Kidney (tissue), 13 donors: ENCODE measurements at regions not wholly inside any gene's neighbourhood (a gene's known extent, or its start where the extent isn't known, plus 50 kb on each side); places are given as distances from the start of the nearest gene placed in this dataset.
"Not testable (repeated sequence)": the region's sequence is repeated elsewhere in the genome, so short reads cannot be mapped to it uniquely, and the experiment has no call there.

Source experiments
- DNase-seq, 5 donors: peaks; one replicate each; pipeline ENCODE4 v3.0.0-alpha.2; 2013 to 2020
- FAIRE-seq: peaks from 2 replicates; lab custom pipeline; 2012; peaks lifted over from hg19 to GRCh38; lab: Jason Lieb, UNC
- H3K27ac ChIP-seq, 2 donors: one replicate each; pipeline ENCODE4 v1.7.0; 2013; ENCODE audit warnings: low read depth in 2 of 2, low read length in 2 of 2, inconsistent platforms in 1 of 2
- H3K27me3 ChIP-seq: one replicate; pipeline ENCODE4 v1.7.1; 2013; ENCODE audit warnings: low read length, inconsistent platforms; ENCODE audit not compliant: control insufficient read depth, insufficient read depth
- H3K36me3 ChIP-seq, 3 donors: one replicate each; pipeline versions ENCODE4 v1.7.0 to v1.7.1; 2013; ENCODE audit warnings: low read length in 3 of 3, control low read depth in 1 of 3, inconsistent platforms in 1 of 3; ENCODE audit not compliant: insufficient read depth in 3 of 3, control insufficient read depth in 2 of 3
- H3K4me1 ChIP-seq, 3 donors: one replicate each; pipeline versions ENCODE4 v1.7.0 to v1.7.1; 2013; ENCODE audit warnings: low read length in 3 of 3, inconsistent platforms in 1 of 3, low read depth in 1 of 3; ENCODE audit not compliant: control insufficient read depth in 2 of 3, insufficient read depth in 2 of 3
- H3K4me3 ChIP-seq, 3 donors: one replicate each; pipeline versions ENCODE4 v1.7.0 to v1.8.1; 2013; ENCODE audit warnings: low read length in 3 of 3, control low read depth in 1 of 3, inconsistent platforms in 1 of 3
- H3K9ac ChIP-seq, 3 donors: one replicate each; pipeline versions ENCODE4 v1.7.0 to v1.7.1; 2013; ENCODE audit warnings: low read length in 3 of 3, control low read depth in 1 of 3, inconsistent platforms in 1 of 3
- H3K9me3 ChIP-seq, 3 donors: one replicate each; pipeline versions ENCODE4 v1.7.0 to v1.7.1; 2013; ENCODE audit warnings: low read length in 3 of 3, control low read depth in 1 of 3, inconsistent platforms in 1 of 3; ENCODE audit not compliant: control insufficient read depth in 2 of 3, insufficient read depth in 1 of 3
- intact Hi-C: fragments of 100-400 bp; cut with DNase I; formaldehyde crosslinking; loops from one replicate; pipeline ENCODE4 v1.11.1; 2022
- TF ChIP-seq, protein P1 (sequence below): IDR thresholded peaks from 3 replicates; pipeline ENCODE4 v1.5.1; 2012; ENCODE audit warnings: mild to moderate bottlenecking, moderate library complexity, borderline replicate concordance; ENCODE audit not compliant: insufficient read depth; ENCODE audit errors: extremely low read depth
- donor health status: control.
- donor health status: control.
- donor health status: control.
- donor health status: control.
- donor health status: control.
- donor health status: DM: yes; HTN: yes; CAD: no.
- donor health status: Normal renal cell carcinoma (clear cell type).

DNA sequence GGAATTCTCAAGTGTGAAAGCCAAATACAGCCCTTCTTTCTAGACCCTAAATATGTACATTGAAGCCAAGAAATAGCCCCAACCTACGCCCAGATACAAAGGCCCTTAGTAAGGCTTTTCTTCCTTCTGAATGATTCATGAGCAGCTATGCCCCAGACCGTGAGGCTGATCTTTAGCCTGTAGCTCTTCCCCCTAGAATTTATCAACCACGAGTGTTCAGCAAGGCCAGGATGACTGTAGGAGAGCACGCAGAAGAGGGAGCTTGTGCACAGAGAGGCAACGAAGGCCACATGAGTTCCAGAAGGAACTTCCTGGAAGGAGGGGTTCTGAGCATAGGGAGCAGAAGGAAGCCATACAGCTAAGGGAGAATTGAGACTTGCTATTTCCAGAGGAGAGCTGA is 53.0 kb upstream of the HABP2 start:
- TF ChIP-seq, protein P1, sequence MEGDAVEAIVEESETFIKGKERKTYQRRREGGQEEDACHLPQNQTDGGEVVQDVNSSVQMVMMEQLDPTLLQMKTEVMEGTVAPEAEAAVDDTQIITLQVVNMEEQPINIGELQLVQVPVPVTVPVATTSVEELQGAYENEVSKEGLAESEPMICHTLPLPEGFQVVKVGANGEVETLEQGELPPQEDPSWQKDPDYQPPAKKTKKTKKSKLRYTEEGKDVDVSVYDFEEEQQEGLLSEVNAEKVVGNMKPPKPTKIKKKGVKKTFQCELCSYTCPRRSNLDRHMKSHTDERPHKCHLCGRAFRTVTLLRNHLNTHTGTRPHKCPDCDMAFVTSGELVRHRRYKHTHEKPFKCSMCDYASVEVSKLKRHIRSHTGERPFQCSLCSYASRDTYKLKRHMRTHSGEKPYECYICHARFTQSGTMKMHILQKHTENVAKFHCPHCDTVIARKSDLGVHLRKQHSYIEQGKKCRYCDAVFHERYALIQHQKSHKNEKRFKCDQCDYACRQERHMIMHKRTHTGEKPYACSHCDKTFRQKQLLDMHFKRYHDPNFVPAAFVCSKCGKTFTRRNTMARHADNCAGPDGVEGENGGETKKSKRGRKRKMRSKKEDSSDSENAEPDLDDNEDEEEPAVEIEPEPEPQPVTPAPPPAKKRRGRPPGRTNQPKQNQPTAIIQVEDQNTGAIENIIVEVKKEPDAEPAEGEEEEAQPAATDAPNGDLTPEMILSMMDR: no peak
- no peaks in the 10 kb centered on the region for H3K4me1 ChIP-seq
- intact Hi-C loops: no loop called here
- no peaks in the 10 kb centered on the region for H3K36me3 ChIP-seq
- H3K27me3 ChIP-seq: no peaks in the 10 kb centered on the region
- H3K9ac ChIP-seq: no peak overlapping the region
- H3K9me3 ChIP-seq: no peaks in the 10 kb centered on the region
- no peak overlapping the region for H3K27ac ChIP-seq
- DNase-seq (no peak), FAIRE-seq (no peak)
- H3K4me3 ChIP-seq: no peak overlapping the region

DNA sequence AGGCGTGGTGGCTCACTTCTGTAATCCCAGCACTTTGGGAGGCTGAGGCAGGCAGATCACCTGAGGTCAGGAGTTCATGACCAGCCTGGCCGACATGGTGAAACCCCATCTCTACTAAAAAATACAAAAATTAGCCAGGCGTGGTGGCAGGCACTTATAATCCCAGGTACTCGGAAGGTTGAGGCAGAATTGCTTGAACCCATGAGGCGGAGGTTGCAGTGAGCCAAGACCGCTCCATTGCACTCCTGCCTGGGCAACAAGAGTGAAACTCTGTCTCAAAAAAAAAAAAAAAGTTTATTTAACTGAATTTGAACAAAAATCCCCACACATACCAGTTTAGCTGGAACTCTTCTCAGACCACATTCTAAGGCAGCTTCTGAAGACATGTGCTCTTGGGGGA is 51.8 kb upstream of the HABP2 start:
- H3K27me3 ChIP-seq, H3K9ac ChIP-seq, H3K4me1 ChIP-seq, H3K9me3 ChIP-seq, H3K36me3 ChIP-seq, DNase-seq, intact Hi-C loops, H3K4me3 ChIP-seq, H3K27ac ChIP-seq, FAIRE-seq: not testable (repeated sequence)
